Esophagus squamous epithelium (tissue), 5 donors: ENCODE measurements at regions not wholly inside any gene's neighbourhood (a gene's known extent, or its start where the extent isn't known, plus 50 kb on each side); places are given as distances from the start of the nearest gene placed in this dataset.

Source experiments
- DNase-seq: peaks from one replicate; lab custom pipeline; 2025; lab: John Stamatoyannopoulos, UW
- H3K27ac ChIP-seq, 4 donors: fragments of 200-600 bp; sonication (generic); one replicate each; pipeline ENCODE4 v1.5.1; 2016 to 2019; ENCODE audit warnings: mild to moderate bottlenecking in 1 of 4
- H3K27me3 ChIP-seq, 4 donors: fragments of 200-600 bp; sonication (generic); 1 replicate in 3 of 4; 2 replicates in 1 of 4; pipeline versions ENCODE4 v1.5.1 to v1.6.0; 2017 to 2021; ENCODE audit warnings: antibody characterized with exemption in 1 of 4
- H3K36me3 ChIP-seq, 3 donors: fragments of 200-600 bp; sonication (generic); one replicate each; pipeline ENCODE4 v1.5.1; 2016 to 2019
- H3K4me1 ChIP-seq, 3 donors: fragments of 200-600 bp; sonication (generic); one replicate each; pipeline ENCODE4 v1.5.1; 2017 to 2019
- H3K4me3 ChIP-seq, 4 donors: fragments of 200-600 bp; sonication (generic); 1 replicate in 3 of 4; 2 replicates in 1 of 4; pipeline ENCODE4 v1.5.1; 2016 to 2019; ENCODE audit warnings: mild to moderate bottlenecking in 2 of 4, moderate library complexity in 1 of 4
- H3K9me3 ChIP-seq, 3 donors: fragments of 200-600 bp; sonication (generic); one replicate each; pipeline ENCODE4 v1.5.1; 2016 to 2019
- POLR2A ChIP-seq, 4 donors: fragments of 450-650 bp; IDR thresholded peaks; one replicate each; pipeline ENCODE4 v1.6.1; 2017; ENCODE audit warnings: antibody characterized with exemption in 4 of 4, mild to moderate bottlenecking in 4 of 4, moderate library complexity in 3 of 4
- WGBS, 2 donors: methylation state at CpG; one replicate each; pipeline ENCODE4 v1.1.5; 2018; 5-methylcytosine and 5-hydroxymethylcytosine counted together
- intact Hi-C: fragments of 100-400 bp; cut with DNase I; formaldehyde crosslinking; loops from one replicate; pipeline ENCODE4 v1.15.0; 2022
- TF ChIP-seq, protein P1 (sequence below), 6 experiments: fragments of 450-650 bp in 4 of 6; fragments of 200-600 bp in 2 of 6; sonication (generic) in 2 of 6; IDR thresholded peaks; one replicate each; pipeline ENCODE4 v1.5.1; 2016 to 2019; ENCODE audit warnings: antibody characterized with exemption in 6 of 6, mild to moderate bottlenecking in 4 of 6, moderate library complexity in 4 of 6
- donor health status: DM: yes; HTN: yes; CAD: no.

- DNase-seq: no peak
- H3K36me3 ChIP-seq: no peaks in the 10 kb centered on the region
- TF ChIP-seq, protein P1, sequence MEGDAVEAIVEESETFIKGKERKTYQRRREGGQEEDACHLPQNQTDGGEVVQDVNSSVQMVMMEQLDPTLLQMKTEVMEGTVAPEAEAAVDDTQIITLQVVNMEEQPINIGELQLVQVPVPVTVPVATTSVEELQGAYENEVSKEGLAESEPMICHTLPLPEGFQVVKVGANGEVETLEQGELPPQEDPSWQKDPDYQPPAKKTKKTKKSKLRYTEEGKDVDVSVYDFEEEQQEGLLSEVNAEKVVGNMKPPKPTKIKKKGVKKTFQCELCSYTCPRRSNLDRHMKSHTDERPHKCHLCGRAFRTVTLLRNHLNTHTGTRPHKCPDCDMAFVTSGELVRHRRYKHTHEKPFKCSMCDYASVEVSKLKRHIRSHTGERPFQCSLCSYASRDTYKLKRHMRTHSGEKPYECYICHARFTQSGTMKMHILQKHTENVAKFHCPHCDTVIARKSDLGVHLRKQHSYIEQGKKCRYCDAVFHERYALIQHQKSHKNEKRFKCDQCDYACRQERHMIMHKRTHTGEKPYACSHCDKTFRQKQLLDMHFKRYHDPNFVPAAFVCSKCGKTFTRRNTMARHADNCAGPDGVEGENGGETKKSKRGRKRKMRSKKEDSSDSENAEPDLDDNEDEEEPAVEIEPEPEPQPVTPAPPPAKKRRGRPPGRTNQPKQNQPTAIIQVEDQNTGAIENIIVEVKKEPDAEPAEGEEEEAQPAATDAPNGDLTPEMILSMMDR (IDR thresholded peaks at IDR 0.05): no peak
- TF ChIP-seq POLR2A (IDR thresholded peaks at IDR 0.05): no peak
- WGBS, 2 donors: 57 to 65% methylated on average over 2 to 3 of the region's 3 CpGs
- no peaks in the 10 kb centered on the region for H3K27me3 ChIP-seq
- no peak overlapping the region for H3K4me3 ChIP-seq
- H3K9me3 ChIP-seq: no peaks in the 10 kb centered on the region
- H3K4me1 ChIP-seq: no peaks in the 10 kb centered on the region
- intact Hi-C loops: no loop called here
- H3K27ac ChIP-seq: no peak overlapping the region
Measured at GRCh38 chrX:5265324-5265850, 963.3 kb downstream of the NLGN4X start.

DNA sequence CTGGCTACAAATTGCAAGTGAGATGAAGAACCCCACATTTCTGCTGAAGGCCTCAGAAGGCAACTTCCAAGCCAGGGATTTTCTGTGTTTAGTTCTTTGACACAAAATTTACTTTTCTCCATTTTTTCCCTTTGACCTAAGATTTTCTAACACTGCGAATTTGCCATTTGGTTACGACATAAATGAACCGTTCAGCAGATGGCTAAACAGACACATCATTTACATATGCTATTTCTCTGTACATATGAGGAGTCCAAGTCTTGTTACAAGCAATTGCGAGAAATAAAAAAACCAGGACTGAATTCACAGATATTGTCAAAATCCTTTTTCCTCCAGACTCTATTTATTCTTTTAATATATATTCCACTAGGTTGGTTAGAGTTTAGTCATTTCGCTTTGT lies 978.6 kb downstream of the NLGN4X start:
- intact Hi-C loops: no loop called here
- no peak overlapping the region for H3K4me3 ChIP-seq
- no peaks in the 10 kb centered on the region for H3K36me3 ChIP-seq
- no peak for DNase-seq
- TF ChIP-seq POLR2A (IDR thresholded peaks at IDR 0.05): no peak
- TF ChIP-seq, protein P1 (IDR thresholded peaks at IDR 0.05): no peak
- no peaks in the 10 kb centered on the region for H3K9me3 ChIP-seq
- 67 to 76% methylated on average over 5 of the region's 5 CpGs for WGBS, 2 donors
- no peak overlapping the region for H3K27ac ChIP-seq
- H3K4me1 ChIP-seq: no peaks in the 10 kb centered on the region
- H3K27me3 ChIP-seq: no peaks in the 10 kb centered on the region

DNA sequence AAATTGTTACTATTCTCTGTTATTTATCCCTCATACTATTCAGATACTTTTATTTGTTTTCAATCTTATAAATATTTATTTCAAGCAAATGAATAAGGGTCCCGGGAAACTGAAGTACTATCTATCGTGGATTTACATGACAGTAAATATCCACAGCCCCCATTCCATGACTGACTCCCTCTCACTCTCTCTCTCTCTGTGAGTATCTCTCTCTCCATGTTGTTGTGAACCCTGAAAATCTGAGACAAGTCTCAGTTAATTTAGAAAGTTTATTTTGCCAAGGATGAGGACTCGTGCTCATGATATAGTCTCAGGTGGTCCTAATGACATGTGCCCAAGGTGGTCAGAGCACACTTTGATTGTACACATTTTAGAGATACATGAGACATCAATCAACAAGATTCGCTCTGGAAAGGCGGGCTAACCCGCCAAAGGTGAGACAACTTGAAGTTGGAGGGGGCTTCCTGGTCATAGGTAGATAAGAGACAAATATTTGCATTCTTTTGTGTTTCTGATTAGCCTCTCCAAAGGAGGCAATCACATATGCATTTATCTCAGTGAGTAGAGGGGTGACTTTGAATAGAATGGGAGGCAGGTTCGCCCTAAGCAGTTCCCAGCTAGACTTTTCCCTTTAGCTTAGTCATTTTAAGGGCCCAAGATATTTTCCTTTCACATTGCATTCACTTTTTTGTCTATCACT lies 986.4 kb downstream of the NLGN4X start:
- no peak for TF ChIP-seq POLR2A (IDR thresholded peaks at IDR 0.05)
- TF ChIP-seq, protein P1 (IDR thresholded peaks at IDR 0.05): no peak

GRCh38 chrX:5236749-5237148 lies 991.9 kb downstream of the NLGN4X start:
- Histone ChIP-seq H3K27me3 (no peaks in the 10 kb centered on the region), H3K36me3 (no peaks in the 10 kb centered on the region), H3K4me3 (no peak overlapping the region), H3K27ac (no peak overlapping the region), H3K4me1 (no peaks in the 10 kb centered on the region), H3K9me3 (peaks cover 0 to 2% (median 0%) of the 10 kb centered on the region in 3 donors)
- intact Hi-C loops: no loop called here
- WGBS, 2 donors: 85 to 86% methylated on average over 4 of the region's 4 CpGs
- TF ChIP-seq POLR2A (IDR thresholded peaks at IDR 0.05): no peak
- TF ChIP-seq, protein P1 (IDR thresholded peaks at IDR 0.05): no peak
- DNase-seq: no peak

More for the DNA sequence above, 986.4 kb downstream of the NLGN4X start:
- Histone ChIP-seq H3K36me3 (no peaks in the 10 kb centered on the region), H3K4me1 (no peaks in the 10 kb centered on the region), H3K4me3 (no peak overlapping the region), H3K27ac (no peak overlapping the region), H3K9me3 (no peaks in the 10 kb centered on the region), H3K27me3 (no peaks in the 10 kb centered on the region)
- DNase-seq: no peak
- intact Hi-C loops: no loop called here
- 22 to 44% methylated on average over 4 to 7 of the region's 7 CpGs for WGBS, 2 donors

- Histone ChIP-seq H3K36me3 (no peaks in the 10 kb centered on the region), H3K27ac (no peak overlapping the region), H3K4me1 (no peaks in the 10 kb centered on the region), H3K27me3 (no peaks in the 10 kb centered on the region), H3K4me3 (no peak overlapping the region), H3K9me3 (peaks cover 0 to 2% (median 0%) of the 10 kb centered on the region in 3 donors)
- DNase-seq: no peak
- intact Hi-C loops: no loop called here
- TF ChIP-seq, protein P1 (IDR thresholded peaks at IDR 0.05): no peak
- no peak for TF ChIP-seq POLR2A (IDR thresholded peaks at IDR 0.05)
- 64 to 86% methylated on average over 5 to 8 of the region's 8 CpGs for WGBS, 2 donors
Measured at GRCh38 chrX:5236096-5236495, 992.6 kb downstream of the NLGN4X start.
